Spleen (tissue), 7 donors: ENCODE measurements at regions not wholly inside any gene's neighbourhood (a gene's known extent, or its start where the extent isn't known, plus 50 kb on each side); places are given as distances from the start of the nearest gene placed in this dataset.

ENCODE experiments used
- POLR2A ChIP-seq, 3 donors: fragments of 450-650 bp; IDR thresholded peaks; one replicate each; pipeline ENCODE4 v1.5.1; 2017; ENCODE audit warnings: antibody characterized with exemption in 3 of 3, mild to moderate bottlenecking in 1 of 3
- TF ChIP-seq, protein P1 (sequence below), 11 experiments: fragments of 200-600 bp in 7 of 11; fragments of 450-650 bp in 4 of 11; sonication (generic) in 4 of 11; IDR thresholded peaks in 8 of 11; conservative IDR thresholded peaks in 3 of 11; 1 replicate in 7 of 11; 2 replicates in 4 of 11; pipeline versions ENCODE4 v1.4.0 to v1.8.0; 2016 to 2021; ENCODE audit warnings: antibody characterized with exemption in 11 of 11, inconsistent platforms in 4 of 11, mild to moderate bottlenecking in 1 of 11
- donor health status: DM: no; HTN: no; CAD: no; lungs with moderate emphysema.
- donor health status: DM: no; HTN: no; CAD: no.
- donor health status: DM: no; HTN: no; CAD: no.

DNA sequence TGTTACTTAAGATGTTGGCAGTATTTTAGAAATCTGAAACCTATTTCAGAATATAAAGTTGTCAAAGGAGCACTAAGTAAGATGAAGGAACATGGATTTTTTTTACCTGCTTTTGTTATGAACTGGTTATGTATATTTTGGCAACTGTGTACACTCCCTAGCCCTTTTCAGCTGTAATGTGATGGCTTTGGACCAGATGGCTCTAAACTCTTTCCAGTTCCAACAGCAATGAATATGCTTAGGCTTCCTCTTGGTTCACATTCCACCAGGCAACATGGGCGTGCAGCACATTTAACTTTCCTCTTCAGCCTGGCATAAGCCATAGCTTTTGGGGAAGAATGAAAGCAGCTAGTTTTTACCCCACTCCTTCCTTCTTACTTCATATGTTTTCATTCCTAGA, 95.6 kb upstream of the ADAMTS5 start:
- TF ChIP-seq, protein P1, sequence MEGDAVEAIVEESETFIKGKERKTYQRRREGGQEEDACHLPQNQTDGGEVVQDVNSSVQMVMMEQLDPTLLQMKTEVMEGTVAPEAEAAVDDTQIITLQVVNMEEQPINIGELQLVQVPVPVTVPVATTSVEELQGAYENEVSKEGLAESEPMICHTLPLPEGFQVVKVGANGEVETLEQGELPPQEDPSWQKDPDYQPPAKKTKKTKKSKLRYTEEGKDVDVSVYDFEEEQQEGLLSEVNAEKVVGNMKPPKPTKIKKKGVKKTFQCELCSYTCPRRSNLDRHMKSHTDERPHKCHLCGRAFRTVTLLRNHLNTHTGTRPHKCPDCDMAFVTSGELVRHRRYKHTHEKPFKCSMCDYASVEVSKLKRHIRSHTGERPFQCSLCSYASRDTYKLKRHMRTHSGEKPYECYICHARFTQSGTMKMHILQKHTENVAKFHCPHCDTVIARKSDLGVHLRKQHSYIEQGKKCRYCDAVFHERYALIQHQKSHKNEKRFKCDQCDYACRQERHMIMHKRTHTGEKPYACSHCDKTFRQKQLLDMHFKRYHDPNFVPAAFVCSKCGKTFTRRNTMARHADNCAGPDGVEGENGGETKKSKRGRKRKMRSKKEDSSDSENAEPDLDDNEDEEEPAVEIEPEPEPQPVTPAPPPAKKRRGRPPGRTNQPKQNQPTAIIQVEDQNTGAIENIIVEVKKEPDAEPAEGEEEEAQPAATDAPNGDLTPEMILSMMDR (IDR thresholded peaks at IDR 0.05 in 8 of 11, conservative IDR thresholded peaks at IDR 0.05 in 3 of 11) = no peak
- no peak for TF ChIP-seq POLR2A (IDR thresholded peaks at IDR 0.05)
